ENCODE measurements at regions not wholly inside any gene's neighbourhood (a gene's known extent, or its start where the extent isn't known, plus 50 kb on each side); places are given as distances from the start of the nearest gene placed in this dataset.

DNA sequence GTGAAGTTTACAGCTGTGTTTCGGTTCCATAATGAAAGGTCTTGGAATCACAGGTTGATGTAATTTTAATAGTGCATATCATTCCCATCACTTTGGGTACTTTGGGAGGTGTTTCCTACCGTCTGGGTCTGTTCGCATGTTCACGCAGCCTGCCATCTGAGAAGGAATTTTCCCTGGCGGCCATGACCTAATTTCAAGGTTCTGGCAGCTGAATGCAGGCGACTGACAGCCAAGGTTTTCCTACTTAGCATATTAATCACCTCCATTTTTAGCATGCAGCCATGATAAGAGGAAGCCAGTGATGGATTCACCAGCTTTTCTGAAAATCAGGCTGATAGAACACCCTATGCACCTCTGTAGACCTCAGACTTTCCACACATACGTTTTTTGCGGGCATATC lies 319.1 kb upstream of the TMEM229A start:
- no peak overlapping the region for H3K4me3 ChIP-seq (ENCODE audit: insufficient read depth, low read length, poor library complexity, severe bottlenecking)
- TF ChIP-seq EZH2phosphoT487 (conservative IDR thresholded peaks at IDR 0.05; ENCODE audit: low read length), result no peak
- TF ChIP-seq, protein P1, sequence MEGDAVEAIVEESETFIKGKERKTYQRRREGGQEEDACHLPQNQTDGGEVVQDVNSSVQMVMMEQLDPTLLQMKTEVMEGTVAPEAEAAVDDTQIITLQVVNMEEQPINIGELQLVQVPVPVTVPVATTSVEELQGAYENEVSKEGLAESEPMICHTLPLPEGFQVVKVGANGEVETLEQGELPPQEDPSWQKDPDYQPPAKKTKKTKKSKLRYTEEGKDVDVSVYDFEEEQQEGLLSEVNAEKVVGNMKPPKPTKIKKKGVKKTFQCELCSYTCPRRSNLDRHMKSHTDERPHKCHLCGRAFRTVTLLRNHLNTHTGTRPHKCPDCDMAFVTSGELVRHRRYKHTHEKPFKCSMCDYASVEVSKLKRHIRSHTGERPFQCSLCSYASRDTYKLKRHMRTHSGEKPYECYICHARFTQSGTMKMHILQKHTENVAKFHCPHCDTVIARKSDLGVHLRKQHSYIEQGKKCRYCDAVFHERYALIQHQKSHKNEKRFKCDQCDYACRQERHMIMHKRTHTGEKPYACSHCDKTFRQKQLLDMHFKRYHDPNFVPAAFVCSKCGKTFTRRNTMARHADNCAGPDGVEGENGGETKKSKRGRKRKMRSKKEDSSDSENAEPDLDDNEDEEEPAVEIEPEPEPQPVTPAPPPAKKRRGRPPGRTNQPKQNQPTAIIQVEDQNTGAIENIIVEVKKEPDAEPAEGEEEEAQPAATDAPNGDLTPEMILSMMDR (IDR thresholded peaks at IDR 0.05; ENCODE audit: insufficient read depth, low read length, poor library complexity, severe bottlenecking), result no peak

DNA sequence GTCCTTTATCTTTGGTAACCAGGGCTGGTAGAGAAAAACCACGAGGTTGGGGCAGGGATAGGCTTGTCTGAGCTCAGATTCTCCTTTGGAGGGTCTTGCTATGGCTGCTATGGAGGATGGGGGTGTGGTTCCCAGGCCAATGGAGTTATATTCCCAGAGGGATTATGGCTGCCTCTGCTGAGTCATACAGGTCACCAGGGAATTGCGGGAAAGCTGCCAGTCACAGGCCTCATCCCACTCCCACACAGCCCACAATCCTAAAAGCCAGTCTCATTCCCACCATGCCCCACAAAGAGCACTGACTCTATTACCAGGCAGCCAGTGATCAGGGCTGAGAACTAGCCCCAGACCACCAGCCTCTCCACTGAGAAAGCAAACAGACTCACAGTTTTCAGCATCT lies 316.6 kb upstream of the TMEM229A start:
- TF ChIP-seq EZH2phosphoT487 (conservative IDR thresholded peaks at IDR 0.05; ENCODE audit: low read length), result no peak
- TF ChIP-seq, protein P1 (IDR thresholded peaks at IDR 0.05; ENCODE audit: insufficient read depth, low read length, poor library complexity, severe bottlenecking), result no peak
- Histone ChIP-seq H3K79me2 (ENCODE audit: insufficient read depth, low read length) (no peaks in the 10 kb centered on the region), H3K9ac (ENCODE audit: low read length) (no peak overlapping the region), H3K4me2 (ENCODE audit: low read depth, low read length, poor library complexity, severe bottlenecking) (no peak overlapping the region), H3K27ac (ENCODE audit: low read depth, low read length) (no peak overlapping the region), H3K9me2 (replicated peaks; ENCODE audit: insufficient read depth, low read length) (no peaks in the 10 kb centered on the region), H4K20me1 (ENCODE audit: low read depth, low read length) (no peaks in the 10 kb centered on the region), H3F3A (ENCODE audit: insufficient read depth) (no peaks in the 10 kb centered on the region), H3K27me3 (ENCODE audit: low read length) (no peaks in the 10 kb centered on the region), H3K36me3 (ENCODE audit: low read length) (no peaks in the 10 kb centered on the region), H3K9me3 (ENCODE audit: insufficient read depth, low read length) (no peaks in the 10 kb centered on the region), H2AFZ (ENCODE audit: low read depth, low read length, severe bottlenecking) (no peak overlapping the region), H3K4me3 (ENCODE audit: insufficient read depth, low read length, poor library complexity, severe bottlenecking) (no peak overlapping the region)

More for the DNA sequence above, 319.1 kb upstream of the TMEM229A start:
- Histone ChIP-seq H3K36me3 (ENCODE audit: low read length) (no peaks in the 10 kb centered on the region), H3K4me2 (ENCODE audit: low read depth, low read length, poor library complexity, severe bottlenecking) (no peak overlapping the region), H2AFZ (ENCODE audit: low read depth, low read length, severe bottlenecking) (no peak overlapping the region), H3K79me2 (ENCODE audit: insufficient read depth, low read length) (no peaks in the 10 kb centered on the region), H3K27ac (ENCODE audit: low read depth, low read length) (no peak overlapping the region), H3K27me3 (ENCODE audit: low read length) (no peaks in the 10 kb centered on the region), H4K20me1 (ENCODE audit: low read depth, low read length) (no peaks in the 10 kb centered on the region), H3K9ac (ENCODE audit: low read length) (no peak overlapping the region), H3F3A (ENCODE audit: insufficient read depth) (no peaks in the 10 kb centered on the region), H3K9me2 (replicated peaks; ENCODE audit: insufficient read depth, low read length) (no peaks in the 10 kb centered on the region), H3K9me3 (ENCODE audit: insufficient read depth, low read length) (no peaks in the 10 kb centered on the region)

DNA sequence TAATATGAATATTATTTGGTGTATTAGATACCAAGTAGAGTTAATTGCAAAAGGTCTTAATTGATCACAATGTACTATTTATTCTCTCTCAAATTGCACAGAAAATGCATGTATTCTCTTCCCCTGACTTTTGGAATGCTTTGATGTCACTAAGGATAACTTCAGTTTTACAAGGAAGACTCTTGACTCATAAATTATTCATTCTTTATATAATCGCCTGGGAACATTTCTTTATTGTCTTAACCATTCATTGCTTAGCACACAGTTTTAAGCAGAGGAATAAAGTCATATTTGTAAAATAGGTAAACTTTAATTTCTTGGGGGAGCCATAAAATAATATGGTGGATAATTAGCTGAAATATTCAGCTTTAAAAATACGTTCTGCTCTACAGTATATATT lies 306.0 kb upstream of the TMEM229A start:
- Histone ChIP-seq H4K20me1 (ENCODE audit: low read depth, low read length) (no peaks in the 10 kb centered on the region), H3K79me2 (ENCODE audit: insufficient read depth, low read length) (no peaks in the 10 kb centered on the region), H3K9ac (ENCODE audit: low read length) (no peak overlapping the region), H3K9me3 (ENCODE audit: insufficient read depth, low read length) (no peaks in the 10 kb centered on the region), H2AFZ (ENCODE audit: low read depth, low read length, severe bottlenecking) (no peak overlapping the region), H3K27ac (ENCODE audit: low read depth, low read length) (no peak overlapping the region), H3K4me2 (ENCODE audit: low read depth, low read length, poor library complexity, severe bottlenecking) (no peak overlapping the region), H3K36me3 (ENCODE audit: low read length) (no peaks in the 10 kb centered on the region), H3K27me3 (ENCODE audit: low read length) (no peaks in the 10 kb centered on the region), H3K9me2 (replicated peaks; ENCODE audit: insufficient read depth, low read length) (no peaks in the 10 kb centered on the region), H3F3A (ENCODE audit: insufficient read depth) (no peaks in the 10 kb centered on the region), H3K4me3 (ENCODE audit: insufficient read depth, low read length, poor library complexity, severe bottlenecking) (no peak overlapping the region)
- TF ChIP-seq, protein P1 (IDR thresholded peaks at IDR 0.05; ENCODE audit: insufficient read depth, low read length, poor library complexity, severe bottlenecking), result no peak
- TF ChIP-seq EZH2phosphoT487 (conservative IDR thresholded peaks at IDR 0.05; ENCODE audit: low read length), result no peak

Data from SU-DHL-6 (cell line).